Psoas muscle (tissue), 7 donors: ENCODE measurements at regions not wholly inside any gene's neighbourhood (a gene's known extent, or its start where the extent isn't known, plus 50 kb on each side); places are given as distances from the start of the nearest gene placed in this dataset.

ENCODE experiments used
- ATAC-seq, 4 donors: fragments of 200-7000 bp; cut with Tn5 transposase; one replicate each; pipeline ENCODE4 v1.9.1; 2020; ENCODE audit warnings: moderate library complexity in 3 of 4, mild to moderate bottlenecking in 2 of 4
- DNase-seq, 2 donors: peaks; one replicate each; pipeline ENCODE4 v3.0.0-alpha.2; 2020
- H3K27ac ChIP-seq: fragments of 200-600 bp; one replicate; pipeline ENCODE4 v1.8.0; 2022
- H3K27me3 ChIP-seq, 3 donors: fragments of 200-600 bp in 1 of 3; one replicate each; pipeline versions ENCODE4 v1.6.1 to v1.8.0; 2013 to 2022; ENCODE audit warnings: low read length in 2 of 3, mild to moderate bottlenecking in 2 of 3, moderate library complexity in 1 of 3; ENCODE audit not compliant: insufficient read depth in 3 of 3
- H3K36me3 ChIP-seq, 2 donors: fragments of 200-600 bp in 1 of 2; one replicate each; pipeline versions ENCODE4 v1.6.1 to v1.8.0; 2013 to 2022; ENCODE audit warnings: low read depth in 1 of 2, mild to moderate bottlenecking in 1 of 2, moderate library complexity in 1 of 2; ENCODE audit not compliant: insufficient read depth in 1 of 2
- H3K4me1 ChIP-seq: fragments of 200-600 bp; one replicate; pipeline ENCODE4 v1.8.0; 2022
- H3K4me3 ChIP-seq: fragments of 200-600 bp; one replicate; pipeline ENCODE4 v1.8.0; 2022; ENCODE audit warnings: mild to moderate bottlenecking
- H3K9me3 ChIP-seq: fragments of 200-600 bp; one replicate; pipeline ENCODE4 v1.8.0; 2022
- CTCF ChIP-seq: fragments of 200-600 bp; IDR thresholded peaks from one replicate; pipeline ENCODE4 v1.8.0; 2022; ENCODE audit warnings: antibody characterized with exemption
- WGBS, 3 donors: extraction: QIAGEN DNeasy Blood & Tissue Kit; methylation state at CpG; one replicate each; pipeline versions ENCODE4 v1.1.6 to v1.1.7; 2013; 5-methylcytosine and 5-hydroxymethylcytosine counted together
- intact Hi-C, 2 donors: fragments of 100-400 bp; cut with DNase I; formaldehyde crosslinking; loops; one replicate each; pipeline versions ENCODE4 v1.11.0 to v1.14.2; 2022
- donor health status: healthy with polysubstance abuse.
- donor health status: DM: no; HTN: no; CAD: no; lungs with moderate emphysema.
- donor health status: Bipolar disorder and iron deficiency.
- donor health status: healthy.
- donor health status: DM: yes; HTN: yes; CAD: no.
- donor health status: DM: no; HTN: no; CAD: no.
- donor health status: DM: yes; HTN: yes; CAD: no.

GRCh38 chr12:127296591-127296990 is 970.4 kb upstream of the TMEM132C start:
- Histone ChIP-seq H3K9me3 (no peaks in the 10 kb centered on the region), H3K27ac (no peak overlapping the region), H3K4me1 (no peaks in the 10 kb centered on the region), H3K27me3 (no peaks in the 10 kb centered on the region), H3K36me3 (no peaks in the 10 kb centered on the region), H3K4me3 (no peak overlapping the region)
- DNase-seq (no peak), ATAC-seq (no peak)
- no peak for TF ChIP-seq CTCF
- intact Hi-C loops, result no loop called here
- WGBS, 3 donors, result 75 to 80% (median 78%) methylated on average over 10 of the region's 10 CpGs

- 60 to 66% (median 64%) methylated on average over 3 of the region's 3 CpGs for WGBS, 3 donors
- no peaks in the 10 kb centered on the region for H3K9me3 ChIP-seq
- intact Hi-C loops, result no loop called here
- H3K36me3 ChIP-seq, result no peaks in the 10 kb centered on the region
- no peak overlapping the region for H3K27ac ChIP-seq
- H3K4me1 ChIP-seq, result no peaks in the 10 kb centered on the region
- no peak overlapping the region for H3K4me3 ChIP-seq
- DNase-seq (no peak), ATAC-seq (no peak)
- no peak for TF ChIP-seq CTCF
- H3K27me3 ChIP-seq, result no peaks in the 10 kb centered on the region
Observed at GRCh38 chr12:127297327-127297726, 969.6 kb upstream of the TMEM132C start.

- Histone ChIP-seq H3K4me3 (no peak overlapping the region), H3K9me3 (no peaks in the 10 kb centered on the region), H3K27me3 (no peaks in the 10 kb centered on the region), H3K27ac (no peak overlapping the region), H3K4me1 (no peaks in the 10 kb centered on the region), H3K36me3 (no peaks in the 10 kb centered on the region)
- no peak for TF ChIP-seq CTCF
- no peak for ATAC-seq
- intact Hi-C loops, result no loop called here
- 72 to 77% (median 74%) methylated on average over 4 of the region's 4 CpGs for WGBS, 3 donors
- no peak for DNase-seq
Observed at GRCh38 chr12:127300075-127300474, 966.9 kb upstream of the TMEM132C start.

- H3K27ac ChIP-seq, result no peak overlapping the region
- H3K4me1 ChIP-seq, result no peaks in the 10 kb centered on the region
- ATAC-seq (no peak), DNase-seq (no peak)
- intact Hi-C loops, result no loop called here
- H3K27me3 ChIP-seq, result no peaks in the 10 kb centered on the region
- 60 to 64% (median 62%) methylated on average over 3 of the region's 3 CpGs for WGBS, 3 donors
- no peaks in the 10 kb centered on the region for H3K36me3 ChIP-seq
- H3K4me3 ChIP-seq, result no peak overlapping the region
- H3K9me3 ChIP-seq, result no peaks in the 10 kb centered on the region
- no peak for TF ChIP-seq CTCF
Observed at GRCh38 chr12:127300753-127301152, 966.2 kb upstream of the TMEM132C start.

GRCh38 chr12:127301876-127302275 is 965.1 kb upstream of the TMEM132C start:
- Histone ChIP-seq H3K27ac (no peak overlapping the region), H3K9me3 (no peaks in the 10 kb centered on the region), H3K4me3 (no peak overlapping the region), H3K36me3 (no peaks in the 10 kb centered on the region), H3K4me1 (no peaks in the 10 kb centered on the region), H3K27me3 (peaks cover 0 to 1% (median 0%) of the 10 kb centered on the region in 3 donors)
- no peak for DNase-seq
- 63 to 71% (median 70%) methylated on average over 1 of the region's 1 CpG for WGBS, 3 donors
- TF ChIP-seq CTCF, result no peak
- intact Hi-C loops, result no loop called here
- ATAC-seq, result no peak
